ENCODE measurements at regions not wholly inside any gene's neighbourhood (a gene's known extent, or its start where the extent isn't known, plus 50 kb on each side); places are given as distances from the start of the nearest gene placed in this dataset.

DNA sequence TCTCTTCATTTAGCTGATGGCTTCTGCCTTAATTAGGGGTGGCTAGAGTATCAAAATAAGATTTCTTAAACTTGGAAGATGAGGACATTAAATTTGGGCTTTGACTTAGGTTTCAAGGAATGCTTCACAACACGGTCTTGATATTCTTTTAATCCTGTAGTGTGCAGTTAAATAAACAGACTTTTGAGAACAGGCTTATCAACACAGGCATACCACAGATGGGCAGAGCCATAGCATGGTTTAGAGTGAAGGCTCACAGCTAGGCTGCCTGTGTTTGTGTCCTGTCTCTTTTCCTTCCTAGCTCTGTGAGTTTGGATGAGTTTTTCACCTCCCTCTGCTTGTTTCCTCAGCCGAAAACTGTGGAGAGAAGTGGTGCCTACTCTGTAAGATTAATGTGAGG lies 102.3 kb upstream of the IPO9 start:
- no peaks in the 10 kb centered on the region for H3K36me3 ChIP-seq (ENCODE audit: insufficient read depth, low read length)
- H3K79me2 ChIP-seq (replicated peaks; ENCODE audit: insufficient read depth, low read length): peaks cover 76% of the 10 kb centered on the region
- no peaks in the 10 kb centered on the region for H3K9me3 ChIP-seq (ENCODE audit: low read length)
- no peaks in the 10 kb centered on the region for H4K20me1 ChIP-seq (ENCODE audit: insufficient read depth)
- TF ChIP-seq, protein P1, sequence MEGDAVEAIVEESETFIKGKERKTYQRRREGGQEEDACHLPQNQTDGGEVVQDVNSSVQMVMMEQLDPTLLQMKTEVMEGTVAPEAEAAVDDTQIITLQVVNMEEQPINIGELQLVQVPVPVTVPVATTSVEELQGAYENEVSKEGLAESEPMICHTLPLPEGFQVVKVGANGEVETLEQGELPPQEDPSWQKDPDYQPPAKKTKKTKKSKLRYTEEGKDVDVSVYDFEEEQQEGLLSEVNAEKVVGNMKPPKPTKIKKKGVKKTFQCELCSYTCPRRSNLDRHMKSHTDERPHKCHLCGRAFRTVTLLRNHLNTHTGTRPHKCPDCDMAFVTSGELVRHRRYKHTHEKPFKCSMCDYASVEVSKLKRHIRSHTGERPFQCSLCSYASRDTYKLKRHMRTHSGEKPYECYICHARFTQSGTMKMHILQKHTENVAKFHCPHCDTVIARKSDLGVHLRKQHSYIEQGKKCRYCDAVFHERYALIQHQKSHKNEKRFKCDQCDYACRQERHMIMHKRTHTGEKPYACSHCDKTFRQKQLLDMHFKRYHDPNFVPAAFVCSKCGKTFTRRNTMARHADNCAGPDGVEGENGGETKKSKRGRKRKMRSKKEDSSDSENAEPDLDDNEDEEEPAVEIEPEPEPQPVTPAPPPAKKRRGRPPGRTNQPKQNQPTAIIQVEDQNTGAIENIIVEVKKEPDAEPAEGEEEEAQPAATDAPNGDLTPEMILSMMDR (IDR thresholded peaks at IDR 0.05; ENCODE audit: poor library complexity, severe bottlenecking): no peak
- TF ChIP-seq MXI1 (conservative IDR thresholded peaks at IDR 0.05; ENCODE audit: poor library complexity, severe bottlenecking): no peak
- TF ChIP-seq EP300 (conservative IDR thresholded peaks at IDR 0.05; ENCODE audit: poor library complexity, severe bottlenecking): no peak
- TF ChIP-seq SMC3 (conservative IDR thresholded peaks at IDR 0.05; ENCODE audit: poor library complexity): no peak
- TF ChIP-seq TAF1 (IDR thresholded peaks at IDR 0.05; ENCODE audit: low read depth): no peak
- TF ChIP-seq, protein P2, sequence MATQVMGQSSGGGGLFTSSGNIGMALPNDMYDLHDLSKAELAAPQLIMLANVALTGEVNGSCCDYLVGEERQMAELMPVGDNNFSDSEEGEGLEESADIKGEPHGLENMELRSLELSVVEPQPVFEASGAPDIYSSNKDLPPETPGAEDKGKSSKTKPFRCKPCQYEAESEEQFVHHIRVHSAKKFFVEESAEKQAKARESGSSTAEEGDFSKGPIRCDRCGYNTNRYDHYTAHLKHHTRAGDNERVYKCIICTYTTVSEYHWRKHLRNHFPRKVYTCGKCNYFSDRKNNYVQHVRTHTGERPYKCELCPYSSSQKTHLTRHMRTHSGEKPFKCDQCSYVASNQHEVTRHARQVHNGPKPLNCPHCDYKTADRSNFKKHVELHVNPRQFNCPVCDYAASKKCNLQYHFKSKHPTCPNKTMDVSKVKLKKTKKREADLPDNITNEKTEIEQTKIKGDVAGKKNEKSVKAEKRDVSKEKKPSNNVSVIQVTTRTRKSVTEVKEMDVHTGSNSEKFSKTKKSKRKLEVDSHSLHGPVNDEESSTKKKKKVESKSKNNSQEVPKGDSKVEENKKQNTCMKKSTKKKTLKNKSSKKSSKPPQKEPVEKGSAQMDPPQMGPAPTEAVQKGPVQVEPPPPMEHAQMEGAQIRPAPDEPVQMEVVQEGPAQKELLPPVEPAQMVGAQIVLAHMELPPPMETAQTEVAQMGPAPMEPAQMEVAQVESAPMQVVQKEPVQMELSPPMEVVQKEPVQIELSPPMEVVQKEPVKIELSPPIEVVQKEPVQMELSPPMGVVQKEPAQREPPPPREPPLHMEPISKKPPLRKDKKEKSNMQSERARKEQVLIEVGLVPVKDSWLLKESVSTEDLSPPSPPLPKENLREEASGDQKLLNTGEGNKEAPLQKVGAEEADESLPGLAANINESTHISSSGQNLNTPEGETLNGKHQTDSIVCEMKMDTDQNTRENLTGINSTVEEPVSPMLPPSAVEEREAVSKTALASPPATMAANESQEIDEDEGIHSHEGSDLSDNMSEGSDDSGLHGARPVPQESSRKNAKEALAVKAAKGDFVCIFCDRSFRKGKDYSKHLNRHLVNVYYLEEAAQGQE (IDR thresholded peaks at IDR 0.05; ENCODE audit: borderline replicate concordance): no peak
- TF ChIP-seq EZH2 (IDR thresholded peaks at IDR 0.05; ENCODE audit: borderline replicate concordance, insufficient read depth, low read length, poor library complexity, severe bottlenecking): no peak
- no peak for TF ChIP-seq RAD21 (conservative IDR thresholded peaks at IDR 0.05)
- no peak for TF ChIP-seq POLR2AphosphoS5 (IDR thresholded peaks at IDR 0.05)
- no peaks in the 10 kb centered on the region for H3K9me2 ChIP-seq (ENCODE audit: insufficient read depth, low read length)
- no peak overlapping the region for H3K27ac ChIP-seq (ENCODE audit: low read length)
- H3K4me2 ChIP-seq (ENCODE audit: low read length): no peak overlapping the region
- no peak overlapping the region for H3K9ac ChIP-seq (ENCODE audit: low read length)
- H3F3A ChIP-seq (ENCODE audit: insufficient read depth, low read length, poor library complexity, severe bottlenecking): no peaks in the 10 kb centered on the region
- H3K27me3 ChIP-seq (ENCODE audit: insufficient read depth, low read depth, low read length): no peaks in the 10 kb centered on the region
- H3K4me3 ChIP-seq (ENCODE audit: low read length): no peak overlapping the region
- H2AFZ ChIP-seq (ENCODE audit: low read depth, low read length): no peak overlapping the region

DNA sequence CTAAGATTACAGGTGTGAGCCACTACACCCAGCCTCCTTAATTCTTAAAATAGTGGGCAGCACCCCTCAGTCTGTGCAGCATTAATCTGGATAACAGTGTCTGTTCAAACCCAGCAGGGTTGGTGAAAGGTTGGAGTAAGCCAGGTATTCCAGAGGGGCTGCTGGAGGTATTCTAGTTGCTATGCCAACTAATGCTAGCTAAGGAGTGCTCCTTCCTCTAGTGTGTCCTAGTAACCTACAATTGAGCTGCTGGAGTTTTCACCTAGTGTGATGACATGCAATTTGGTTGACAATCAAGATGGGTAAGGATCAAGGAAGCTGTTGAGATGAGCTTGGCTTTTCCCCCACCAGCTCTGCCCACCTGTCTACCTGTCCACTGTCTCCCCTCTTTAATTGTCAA lies 100.2 kb upstream of the IPO9 start:
- peak overlapping the region; percentile 83 for H3K27ac ChIP-seq (ENCODE audit: low read length)
- no peaks in the 10 kb centered on the region for H3K9me2 ChIP-seq (ENCODE audit: insufficient read depth, low read length)
- H3K4me2 ChIP-seq (ENCODE audit: low read length): peak overlapping the region; percentile 72
- H3K9me3 ChIP-seq (ENCODE audit: low read length): no peaks in the 10 kb centered on the region
- peak overlapping the region; percentile 42 for H3K9ac ChIP-seq (ENCODE audit: low read length)
- TF ChIP-seq MXI1 (conservative IDR thresholded peaks at IDR 0.05; ENCODE audit: poor library complexity, severe bottlenecking) (peak; percentile 31), EP300 (conservative IDR thresholded peaks at IDR 0.05; ENCODE audit: poor library complexity, severe bottlenecking) (peak; percentile 86), TAF1 (IDR thresholded peaks at IDR 0.05; ENCODE audit: low read depth) (no peak), RAD21 (conservative IDR thresholded peaks at IDR 0.05) (peak; percentile 48), POLR2AphosphoS5 (IDR thresholded peaks at IDR 0.05) (peak; percentile 87), EZH2 (IDR thresholded peaks at IDR 0.05; ENCODE audit: borderline replicate concordance, insufficient read depth, low read length, poor library complexity, severe bottlenecking) (no peak), SMC3 (conservative IDR thresholded peaks at IDR 0.05; ENCODE audit: poor library complexity) (peak; percentile 51)
- TF ChIP-seq, protein P2 (IDR thresholded peaks at IDR 0.05; ENCODE audit: borderline replicate concordance): peak; percentile 69
- no peaks in the 10 kb centered on the region for H3K36me3 ChIP-seq (ENCODE audit: insufficient read depth, low read length)
- no peaks in the 10 kb centered on the region for H3K27me3 ChIP-seq (ENCODE audit: insufficient read depth, low read depth, low read length)
- no peaks in the 10 kb centered on the region for H4K20me1 ChIP-seq (ENCODE audit: insufficient read depth)
- H2AFZ ChIP-seq (ENCODE audit: low read depth, low read length): no peak overlapping the region
- peak overlapping the region; percentile 49 for H3K4me3 ChIP-seq (ENCODE audit: low read length)
- peaks cover 70% of the 10 kb centered on the region for H3K79me2 ChIP-seq (replicated peaks; ENCODE audit: insufficient read depth, low read length)
- no peaks in the 10 kb centered on the region for H3F3A ChIP-seq (ENCODE audit: insufficient read depth, low read length, poor library complexity, severe bottlenecking)
